ENCODE measurements at regions not wholly inside any gene's neighbourhood (a gene's known extent, or its start where the extent isn't known, plus 50 kb on each side); places are given as distances from the start of the nearest gene placed in this dataset.

DNA sequence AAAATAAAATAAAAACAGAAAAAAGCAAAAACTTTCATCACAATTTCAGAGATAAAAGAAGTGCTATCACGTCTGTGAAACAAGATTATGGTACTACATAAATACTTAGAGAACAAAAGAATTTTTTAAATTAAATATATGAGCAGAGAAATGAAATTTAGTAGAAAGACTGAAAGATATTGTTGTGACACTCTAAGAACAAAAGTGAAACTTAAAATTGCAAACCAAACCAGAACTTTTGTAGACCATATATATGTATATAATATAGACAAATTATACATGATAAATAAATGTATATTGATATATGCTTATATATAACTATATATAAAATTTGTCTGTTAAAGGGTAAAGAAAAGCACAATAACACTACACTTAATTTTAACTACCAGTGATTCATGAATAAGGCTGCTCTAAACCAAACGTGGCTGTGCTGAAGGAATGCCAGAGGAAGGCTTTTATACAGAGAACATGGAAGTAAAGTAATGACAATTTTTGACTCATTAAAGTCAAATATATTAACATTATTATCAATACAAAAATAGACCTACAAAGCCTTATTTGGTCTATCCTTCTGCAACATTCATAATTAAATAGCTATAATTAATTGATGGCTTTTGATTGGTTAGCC lies 1516.7 kb upstream of the PCDH20 start:
- no peak for DNase-seq (ENCODE audit: low read depth)

DNA sequence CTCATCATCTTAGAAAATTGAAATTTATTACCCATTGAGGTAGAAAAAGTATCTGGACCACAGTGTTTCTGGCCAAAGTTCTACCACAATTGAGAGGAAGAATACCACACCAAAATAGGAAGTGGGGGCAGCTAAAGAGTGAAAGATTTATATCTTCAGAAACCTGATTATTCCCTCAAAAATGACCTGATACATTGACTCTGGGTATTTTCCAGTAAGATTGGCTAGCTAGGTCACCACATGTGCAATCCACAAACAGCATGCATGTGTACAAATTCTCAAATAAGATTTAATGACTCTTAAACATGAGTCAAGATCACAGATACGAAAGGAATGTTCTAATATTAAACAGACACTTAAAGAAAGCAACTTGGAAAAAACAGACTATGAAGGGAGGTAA lies 1516.2 kb upstream of the PCDH20 start:
- no peak for DNase-seq (ENCODE audit: low read depth)

DNA sequence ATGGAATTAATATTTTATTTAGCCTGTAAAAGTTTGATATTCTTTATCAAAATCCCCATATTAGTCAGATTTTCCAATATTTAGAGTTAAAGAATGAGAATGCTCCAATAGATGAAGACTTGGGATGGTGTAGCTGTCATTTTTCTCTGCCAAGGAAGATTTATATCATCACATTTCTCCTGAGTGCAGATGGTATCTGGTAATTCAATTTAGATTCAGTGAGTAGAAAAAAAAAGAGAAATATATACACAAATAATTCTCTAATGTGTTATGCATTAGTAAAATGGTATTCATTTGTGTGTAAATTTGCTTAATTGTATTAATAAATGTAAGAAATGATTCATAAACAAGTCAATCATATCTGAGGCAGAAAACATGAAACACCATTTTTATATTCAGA lies 1508.7 kb upstream of the PCDH20 start:
- DNase-seq (ENCODE audit: low read depth) = no peak

DNA sequence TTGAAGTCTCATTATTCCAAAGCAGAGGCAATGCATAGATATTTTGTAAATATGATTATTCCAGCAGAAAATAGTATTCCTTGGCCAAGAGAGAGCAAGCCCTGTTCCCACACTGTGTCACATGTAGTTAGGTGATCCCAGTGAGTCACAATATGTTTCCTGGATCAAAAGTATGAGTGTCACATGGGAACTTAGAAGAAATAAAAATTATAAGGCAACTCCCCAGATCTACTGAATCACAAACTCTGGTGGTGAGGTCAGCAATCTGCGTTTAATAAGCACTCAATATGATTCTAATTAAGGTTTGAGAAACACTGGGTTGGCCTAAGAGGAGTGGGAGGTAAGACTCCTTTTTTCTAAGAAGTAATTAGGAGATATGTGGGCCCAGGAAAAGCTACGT lies 1504.5 kb upstream of the PCDH20 start:
- no peak for DNase-seq (ENCODE audit: low read depth)

DNA sequence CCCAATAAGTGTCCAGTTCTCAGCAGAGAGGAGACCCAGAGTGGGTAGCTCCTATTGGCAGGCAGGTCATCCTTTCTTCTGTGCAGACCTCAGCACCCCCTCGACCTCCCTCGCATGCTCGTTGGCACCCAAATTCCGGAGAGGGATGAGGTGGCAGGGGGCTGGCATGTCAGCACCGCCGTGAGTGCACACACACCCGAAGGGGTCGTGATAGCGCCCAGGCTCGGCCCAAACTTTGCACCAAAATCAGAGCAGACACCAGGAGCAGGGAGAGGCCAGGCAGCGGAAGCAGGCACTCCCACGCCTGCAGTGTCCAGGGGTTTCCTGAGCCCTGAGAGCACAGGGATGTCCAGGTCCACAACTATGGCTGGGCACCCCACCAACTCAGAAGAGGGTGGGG lies 1503.8 kb upstream of the PCDH20 start:
- DNase-seq (ENCODE audit: low read depth) = no peak

DNA sequence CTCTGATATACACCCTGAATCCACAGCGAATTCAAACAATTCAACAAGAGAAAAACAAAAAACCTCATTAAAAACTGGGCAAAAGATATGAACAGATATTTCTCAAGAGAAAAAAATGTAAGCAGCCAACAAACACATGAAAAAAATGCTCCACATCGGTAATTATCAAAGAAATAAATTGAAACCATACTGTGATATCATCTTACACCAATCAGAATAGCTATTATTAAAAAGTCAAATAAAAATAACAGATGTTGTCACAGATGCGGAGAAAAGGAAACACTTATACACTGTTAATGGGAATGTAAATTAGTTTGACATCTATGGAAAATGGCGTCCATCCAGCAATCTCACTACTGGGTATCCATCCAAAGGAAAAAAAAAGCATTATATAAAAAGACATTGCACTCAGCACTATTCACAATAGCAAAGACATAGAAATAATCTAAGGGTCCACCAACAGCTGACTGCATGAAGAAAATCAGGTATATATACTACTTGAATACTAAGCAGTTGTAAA lies 1495.0 kb upstream of the PCDH20 start:
- DNase-seq (ENCODE audit: low read depth) = no peak

DNA sequence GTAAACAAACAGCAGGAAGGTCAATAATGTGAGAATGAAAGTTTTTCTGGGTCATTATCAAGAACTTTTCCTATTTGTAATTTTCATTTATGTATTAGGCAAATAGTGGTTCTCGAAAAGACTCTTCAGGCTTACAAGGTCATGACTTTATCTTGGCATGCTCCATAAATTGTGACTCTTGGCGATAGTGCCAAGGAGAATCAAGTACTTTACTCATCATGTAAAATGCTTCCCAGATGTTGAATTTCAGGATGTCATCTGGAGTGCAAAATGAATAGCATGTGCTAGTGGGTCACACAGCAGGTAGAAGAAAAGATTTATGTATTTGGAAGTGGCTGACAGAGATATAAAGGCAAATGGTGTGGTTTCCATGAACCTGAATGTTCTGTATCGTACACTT lies 1492.7 kb upstream of the PCDH20 start:
- no peak for DNase-seq (ENCODE audit: low read depth)

DNA sequence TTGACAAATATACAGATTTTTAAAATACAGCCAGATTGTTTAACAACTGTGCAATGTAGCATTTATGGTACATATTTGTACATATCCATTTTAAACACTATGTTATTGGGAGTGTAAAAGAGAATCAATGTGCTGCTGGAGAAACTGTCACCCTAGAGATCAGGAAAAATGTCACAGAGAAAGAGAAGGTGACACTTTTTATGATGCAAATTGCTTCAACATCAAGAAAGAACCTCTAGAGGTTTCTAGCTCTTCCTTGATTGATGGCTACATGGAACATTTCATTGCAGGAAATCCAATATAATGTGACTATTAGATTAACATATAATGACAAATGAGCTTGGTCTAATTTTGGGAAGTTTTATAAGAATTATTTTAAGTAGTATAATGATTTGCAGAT lies 1491.2 kb upstream of the PCDH20 start:
- DNase-seq (ENCODE audit: low read depth) = no peak

DNA sequence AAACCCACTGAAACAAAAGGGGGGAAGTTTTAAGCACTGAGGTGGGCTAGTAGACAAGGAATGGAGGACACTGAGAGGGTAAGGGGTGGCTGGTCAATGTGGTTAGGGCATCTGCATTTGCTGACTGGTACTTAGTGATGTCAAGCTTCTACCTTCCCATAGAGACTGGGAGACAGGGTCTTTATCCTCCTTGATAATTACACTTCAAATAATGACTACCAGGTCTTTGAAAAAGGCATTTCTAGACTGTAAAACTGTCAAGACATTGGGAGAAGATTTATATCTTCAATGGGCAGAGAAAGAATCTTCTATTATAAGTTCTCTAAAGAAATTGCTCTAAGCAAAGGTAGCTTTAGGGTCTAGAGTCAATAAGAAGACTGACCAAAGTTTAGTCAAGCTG lies 1490.8 kb upstream of the PCDH20 start:
- no peak for DNase-seq (ENCODE audit: low read depth)

DNA sequence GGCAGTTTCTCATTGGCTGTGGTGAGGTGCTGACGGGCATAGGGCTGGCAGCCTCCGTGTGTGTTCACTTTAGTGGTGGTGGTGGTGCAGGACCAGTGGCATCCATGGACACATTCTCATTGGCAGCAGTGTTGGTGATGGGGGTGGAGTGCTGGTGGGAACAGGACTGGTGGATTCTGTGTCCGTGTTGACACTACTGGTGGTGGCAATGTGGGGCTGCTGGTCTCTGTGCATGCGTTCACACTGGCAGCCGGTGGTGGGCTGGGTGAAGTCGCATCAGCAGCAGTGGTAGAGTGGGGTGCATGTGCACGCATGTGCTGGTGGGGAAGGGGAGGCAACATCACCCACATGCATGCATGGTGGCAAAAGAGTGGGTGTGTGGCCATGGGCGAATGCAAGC lies 1471.4 kb upstream of the PCDH20 start:
- DNase-seq (ENCODE audit: low read depth) = no peak

DNA sequence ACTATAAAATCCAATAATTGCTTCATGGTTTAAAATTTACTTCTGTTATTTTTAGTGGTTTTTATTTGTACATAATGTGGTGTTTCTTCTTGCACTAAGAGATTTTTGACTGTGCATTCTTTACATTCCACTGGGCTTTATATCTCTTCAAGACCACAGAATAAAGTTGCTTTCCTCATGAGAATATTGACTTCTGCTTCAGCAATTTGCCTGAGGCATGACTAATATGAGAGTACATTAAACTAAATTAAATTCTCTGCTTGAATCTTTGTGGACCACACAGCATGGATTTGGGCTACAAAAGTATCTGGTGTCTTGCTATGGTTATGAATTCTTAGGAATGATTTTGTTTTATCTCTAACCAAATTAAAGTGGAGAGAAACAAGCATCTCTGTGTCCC lies 1463.4 kb upstream of the PCDH20 start:
- DNase-seq (ENCODE audit: low read depth) = no peak

DNA sequence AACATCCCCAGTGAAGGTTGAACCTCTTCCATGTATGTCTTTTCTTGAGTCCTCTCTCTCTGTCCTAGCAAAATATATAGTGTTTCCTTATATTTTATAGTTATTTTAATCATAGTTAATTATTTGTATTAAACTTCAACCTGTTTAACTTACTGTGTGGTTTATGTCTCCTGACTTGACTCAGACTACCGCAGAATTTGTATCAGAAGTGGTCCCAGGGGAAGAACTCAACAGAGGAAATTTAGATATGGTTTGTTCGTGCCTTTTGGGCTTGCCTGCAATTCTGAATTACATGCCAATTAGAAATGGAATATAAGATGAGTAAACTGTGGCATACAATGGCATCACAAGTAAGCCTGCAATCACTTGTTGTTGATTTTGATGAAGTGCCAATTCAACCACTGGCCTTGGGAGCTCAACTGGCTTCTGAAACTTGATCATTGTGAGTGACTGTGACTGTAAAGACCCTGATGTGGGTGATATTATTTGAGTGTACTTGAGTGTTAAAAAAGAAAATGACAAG lies 1459.5 kb upstream of the PCDH20 start:
- DNase-seq (ENCODE audit: low read depth) = no peak

DNA sequence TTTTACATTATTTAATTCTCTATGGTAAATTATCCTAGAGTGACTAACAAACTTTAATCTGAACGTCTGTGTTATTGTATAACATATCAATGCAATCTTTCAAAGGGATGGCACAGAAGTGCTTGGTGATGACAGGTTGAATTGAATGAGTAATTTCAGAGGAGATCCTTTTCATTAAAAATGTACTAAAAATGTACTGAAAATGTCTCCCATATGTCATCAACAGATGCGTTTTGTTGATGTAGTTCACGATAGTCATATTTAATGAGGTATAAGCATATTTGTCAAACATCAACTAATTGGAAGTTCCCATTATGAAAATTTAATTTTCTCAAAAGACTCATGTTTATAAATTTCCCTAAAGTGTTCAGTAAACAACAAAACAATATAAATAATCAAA lies 1434.7 kb upstream of the PCDH20 start:
- no peak for DNase-seq (ENCODE audit: low read depth)

DNA sequence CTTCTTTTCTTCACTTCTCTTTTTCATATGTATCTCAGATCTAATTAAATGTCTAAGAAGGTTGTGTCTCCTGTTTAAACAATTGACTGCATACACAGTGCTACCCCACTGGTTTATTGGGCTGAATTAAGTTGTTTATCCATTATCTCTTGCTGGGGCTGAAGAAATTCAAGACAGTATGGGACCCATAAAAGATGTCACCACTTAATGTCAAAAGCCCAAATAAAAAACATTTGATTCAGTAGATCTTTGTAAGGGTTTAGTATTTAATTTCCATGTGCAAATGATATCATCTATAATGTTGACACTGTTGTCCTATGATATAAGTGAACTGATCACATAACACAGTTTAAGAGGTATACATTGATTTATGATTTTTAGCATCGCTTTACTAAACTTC lies 1431.9 kb upstream of the PCDH20 start:
- no peak for DNase-seq (ENCODE audit: low read depth)

DNA sequence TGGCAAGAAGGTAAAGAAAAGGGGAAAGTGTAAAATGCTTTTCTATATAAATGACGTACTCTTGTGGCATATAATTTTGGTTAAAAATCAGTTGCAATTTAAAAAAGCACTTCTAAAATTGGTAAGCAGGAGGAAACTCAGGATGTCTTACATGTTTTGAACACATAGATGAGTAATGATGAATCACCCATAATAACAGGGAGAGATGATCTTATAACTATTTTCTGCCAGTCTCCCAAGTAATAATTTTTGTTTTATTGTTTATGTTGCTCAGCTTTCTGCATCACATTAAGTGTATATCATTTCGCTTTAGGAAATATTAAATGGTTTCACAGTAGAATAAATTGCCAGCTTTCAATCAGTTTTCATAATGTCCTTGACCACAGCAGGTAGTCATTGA lies 1430.7 kb upstream of the PCDH20 start:
- DNase-seq (ENCODE audit: low read depth) = no peak

DNA sequence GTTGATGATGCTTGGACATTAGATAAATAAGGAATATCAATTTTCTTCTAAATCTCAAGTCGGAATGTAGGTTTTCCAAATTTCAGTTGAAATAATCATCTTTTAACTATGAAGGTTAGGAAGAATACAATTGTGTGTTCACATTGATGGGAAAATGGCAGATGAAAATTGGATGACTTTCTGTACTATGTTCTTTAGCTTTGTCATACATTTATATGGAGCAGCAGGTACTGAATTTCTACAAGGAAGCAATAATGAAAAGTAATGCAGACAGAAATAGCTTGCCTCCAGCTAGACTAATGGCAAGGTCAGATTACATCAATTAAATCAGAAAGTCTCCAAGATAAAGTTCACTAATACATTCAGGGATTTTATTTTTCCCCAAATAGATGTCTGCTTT lies 1423.7 kb upstream of the PCDH20 start:
- DNase-seq (ENCODE audit: low read depth) = no peak

DNA sequence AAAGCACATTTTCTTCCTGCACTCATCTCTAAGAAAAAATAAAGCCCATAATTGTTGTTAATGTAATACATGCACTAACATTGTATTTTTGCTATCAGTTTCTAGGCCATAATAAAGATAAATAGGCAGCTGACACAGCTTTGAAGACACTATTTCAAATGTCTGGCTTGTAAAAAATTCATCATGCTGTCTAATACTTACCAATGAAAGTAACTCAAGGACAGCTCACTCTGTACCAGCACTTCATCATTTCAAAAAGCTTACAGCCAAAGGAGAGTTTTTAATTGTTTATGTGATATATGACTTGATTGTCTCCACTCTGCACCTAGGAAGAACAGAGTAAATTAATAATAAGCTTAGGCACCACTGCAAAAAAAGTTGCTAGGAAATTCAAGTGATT lies 1423.3 kb upstream of the PCDH20 start:
- DNase-seq (ENCODE audit: low read depth) = no peak

DNA sequence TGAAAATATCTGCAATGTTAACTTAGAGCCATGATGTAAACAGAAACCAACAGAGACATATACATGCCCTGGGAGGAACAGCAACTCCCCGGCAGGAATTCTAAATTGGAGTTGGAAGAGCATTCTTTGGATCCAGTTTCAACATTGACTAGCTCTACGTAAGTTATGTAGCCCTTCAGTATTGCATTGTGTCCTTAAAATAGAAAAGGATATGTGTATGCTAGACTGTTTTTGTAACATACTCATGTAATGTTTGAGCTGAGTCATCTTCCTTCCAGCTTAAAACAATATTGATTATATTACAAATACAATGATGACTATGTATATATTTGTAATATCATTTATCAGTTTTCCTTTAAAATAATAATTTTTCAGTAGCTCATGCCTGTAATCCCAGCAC lies 1422.2 kb upstream of the PCDH20 start:
- no peak for DNase-seq (ENCODE audit: low read depth)

DNA sequence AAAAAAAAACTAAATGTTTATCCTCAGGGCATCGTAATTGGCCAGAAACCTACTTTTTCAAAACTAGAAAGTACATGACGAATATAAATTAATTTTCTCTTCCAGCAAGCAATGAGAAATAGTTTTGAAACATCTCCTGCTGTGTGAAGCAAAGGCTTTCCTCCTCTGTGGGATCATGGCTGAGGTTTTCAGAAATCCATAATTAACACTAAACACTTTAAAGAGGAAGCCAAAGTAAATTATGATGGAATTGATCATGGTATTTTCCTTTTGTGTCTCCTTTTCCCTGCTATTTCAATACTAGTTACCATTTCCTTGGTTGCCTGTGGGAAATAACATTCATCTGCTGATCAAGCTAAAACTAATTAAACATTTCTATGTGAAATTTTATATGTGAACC lies 1413.8 kb upstream of the PCDH20 start:
- DNase-seq (ENCODE audit: low read depth) = no peak

DNA sequence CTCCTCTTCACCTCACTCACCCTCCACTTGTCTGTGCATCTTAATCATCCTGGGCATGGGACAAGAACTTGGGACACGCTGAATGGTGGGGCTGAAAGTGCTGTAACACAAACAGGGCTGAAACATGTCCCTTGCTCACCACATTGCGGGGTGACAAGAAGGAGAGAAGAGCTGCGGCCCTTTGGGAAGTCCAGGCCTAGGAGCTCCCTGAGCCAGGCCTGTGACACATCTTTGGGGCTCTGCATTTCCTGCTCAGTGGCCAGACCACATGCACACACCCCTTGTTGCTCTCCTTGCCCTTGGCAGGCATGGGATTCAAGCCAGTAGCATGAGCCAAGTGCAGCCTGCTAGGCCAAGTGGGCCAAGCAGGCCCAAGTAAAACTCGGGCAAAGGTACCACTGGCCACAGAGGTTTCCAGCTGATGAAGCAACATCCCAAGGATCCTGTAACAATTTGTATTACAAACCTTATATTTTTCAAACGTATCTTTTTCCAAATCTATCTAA lies 1384.3 kb upstream of the PCDH20 start:
- no peak for DNase-seq (ENCODE audit: low read depth)

DNA sequence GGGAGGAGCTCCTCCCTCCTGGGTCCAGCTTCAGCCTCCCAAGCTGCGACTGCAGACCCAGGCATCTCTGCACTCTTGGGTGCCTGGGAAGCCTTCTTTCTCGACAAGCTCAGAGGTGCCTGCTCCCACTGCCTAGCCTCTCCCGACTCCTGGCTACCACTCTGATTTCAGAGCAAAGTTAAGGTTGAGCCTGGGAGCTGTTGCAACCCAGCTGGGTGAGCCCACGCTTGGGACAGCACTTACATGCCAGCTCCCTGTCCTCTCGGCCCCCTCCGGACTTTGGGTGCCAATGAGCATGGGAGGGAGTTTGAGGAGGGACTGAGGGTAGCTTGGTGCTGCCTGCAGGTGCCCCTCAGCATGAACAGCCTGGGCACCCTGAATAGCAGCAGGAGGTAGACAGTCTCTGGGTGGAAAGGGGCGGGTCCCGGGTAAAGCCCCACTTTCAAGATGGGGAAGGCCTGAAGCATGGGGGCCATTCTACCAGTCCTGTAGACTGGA lies 1383.4 kb upstream of the PCDH20 start:
- DNase-seq (ENCODE audit: low read depth) = no peak

DNA sequence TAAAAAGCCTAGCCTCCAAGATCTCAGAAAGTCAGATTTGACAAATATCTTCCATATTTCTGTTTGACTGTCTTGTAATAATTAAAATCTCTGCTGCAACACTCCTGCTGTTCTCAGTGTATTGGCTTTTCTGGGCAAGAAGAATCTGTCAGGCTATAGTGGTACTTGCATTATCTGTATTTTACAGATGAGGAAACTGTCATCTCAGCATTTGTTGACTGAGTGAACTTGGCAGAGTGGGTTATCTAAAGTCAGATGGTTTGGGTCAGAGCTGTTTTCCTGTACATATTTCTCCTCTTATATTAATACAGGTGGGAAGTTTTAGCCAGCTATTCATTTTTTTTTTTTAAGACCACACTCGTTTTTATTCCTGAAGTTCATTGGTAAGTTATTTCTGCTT lies 1378.2 kb upstream of the PCDH20 start:
- no peak for DNase-seq (ENCODE audit: low read depth)

DNA sequence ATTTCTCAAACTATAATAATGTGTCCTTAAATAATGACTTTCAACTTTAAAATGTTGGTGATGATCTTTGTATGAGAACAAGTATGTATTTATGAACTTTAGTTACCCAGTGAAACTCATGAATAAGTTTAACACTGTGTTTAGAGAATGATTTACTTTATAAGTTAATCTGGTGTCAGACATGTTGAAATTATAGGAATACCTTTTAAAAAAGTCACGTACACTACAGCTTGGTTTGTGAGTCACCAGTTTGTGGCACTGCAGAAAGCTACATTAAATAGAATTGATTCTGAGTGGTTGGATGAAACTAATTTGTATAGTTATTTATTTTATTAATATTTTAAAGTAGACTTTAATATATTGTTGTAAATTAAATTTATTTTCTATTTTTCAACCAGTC lies 1366.2 kb upstream of the PCDH20 start:
- no peak for DNase-seq (ENCODE audit: low read depth)
